Duodenal mucosa (tissue), 2 donors: ENCODE measurements at regions not wholly inside any gene's neighbourhood (a gene's known extent, or its start where the extent isn't known, plus 50 kb on each side); places are given as distances from the start of the nearest gene placed in this dataset.

Source experiments
- H3K27ac ChIP-seq: one replicate; pipeline ENCODE4 v1.7.0; 2013; ENCODE audit warnings: low read depth, low read length
- H3K27me3 ChIP-seq, 2 donors: one replicate each; pipeline ENCODE4 v1.7.0; 2013; ENCODE audit warnings: low read length in 2 of 2, control low read depth in 1 of 2; ENCODE audit not compliant: insufficient read depth in 2 of 2, control insufficient read depth in 1 of 2
- H3K36me3 ChIP-seq, 2 donors: one replicate each; pipeline ENCODE4 v1.7.0; 2013; ENCODE audit warnings: low read length in 2 of 2, control low read depth in 1 of 2; ENCODE audit not compliant: insufficient read depth in 2 of 2, control insufficient read depth in 1 of 2
- H3K4me1 ChIP-seq, 2 donors: one replicate each; pipeline ENCODE4 v1.7.0; 2013; ENCODE audit warnings: low read length in 2 of 2, control low read depth in 1 of 2; ENCODE audit not compliant: insufficient read depth in 2 of 2, control insufficient read depth in 1 of 2
- H3K4me3 ChIP-seq, 2 donors: one replicate each; pipeline ENCODE4 v1.7.0; 2013; ENCODE audit warnings: low read length in 2 of 2, low read depth in 1 of 2
- H3K9ac ChIP-seq, 2 donors: one replicate each; pipeline ENCODE4 v1.7.0; 2013; ENCODE audit warnings: low read length in 2 of 2, low read depth in 1 of 2
- H3K9me3 ChIP-seq, 2 donors: one replicate each; pipeline ENCODE4 v1.7.0; 2013; ENCODE audit warnings: low read length in 2 of 2, control low read depth in 1 of 2; ENCODE audit not compliant: control insufficient read depth in 1 of 2

- Histone ChIP-seq H3K9me3 (no peaks in the 10 kb centered on the region), H3K9ac (no peak overlapping the region), H3K36me3 (no peaks in the 10 kb centered on the region), H3K4me3 (no peak overlapping the region), H3K4me1 (no peaks in the 10 kb centered on the region), H3K27ac (no peak overlapping the region), H3K27me3 (no peaks in the 10 kb centered on the region)
These were observed 424.2 kb upstream of the DCN start for GRCh38 chr12:91606662-91607377.

GRCh38 chr12:91604897-91605296, 422.3 kb upstream of the DCN start:
- H3K4me3 ChIP-seq: no peak overlapping the region
- no peaks in the 10 kb centered on the region for H3K36me3 ChIP-seq
- no peaks in the 10 kb centered on the region for H3K9me3 ChIP-seq
- no peaks in the 10 kb centered on the region for H3K4me1 ChIP-seq
- H3K27me3 ChIP-seq: no peaks in the 10 kb centered on the region
- no peak overlapping the region for H3K9ac ChIP-seq
- H3K27ac ChIP-seq: no peak overlapping the region

GRCh38 chr12:91603060-91603459, 420.4 kb upstream of the DCN start:
- Histone ChIP-seq H3K27ac (no peak overlapping the region), H3K36me3 (no peaks in the 10 kb centered on the region), H3K9me3 (no peaks in the 10 kb centered on the region), H3K4me3 (no peak overlapping the region), H3K4me1 (no peaks in the 10 kb centered on the region), H3K9ac (no peak overlapping the region), H3K27me3 (no peaks in the 10 kb centered on the region)

GRCh38 chr12:91601054-91601453, 418.4 kb upstream of the DCN start:
- no peaks in the 10 kb centered on the region for H3K4me1 ChIP-seq
- H3K4me3 ChIP-seq: no peak overlapping the region
- H3K36me3 ChIP-seq: no peaks in the 10 kb centered on the region
- no peaks in the 10 kb centered on the region for H3K9me3 ChIP-seq
- H3K9ac ChIP-seq: no peak overlapping the region
- H3K27me3 ChIP-seq: no peaks in the 10 kb centered on the region
- no peak overlapping the region for H3K27ac ChIP-seq

GRCh38 chr12:91594715-91595114, 412.1 kb upstream of the DCN start:
- no peaks in the 10 kb centered on the region for H3K27me3 ChIP-seq
- H3K4me1 ChIP-seq: no peaks in the 10 kb centered on the region

GRCh38 chr12:91591639-91591987, 409.0 kb upstream of the DCN start:
- Histone ChIP-seq H3K9ac (no peak overlapping the region), H3K4me1 (peaks cover 0 to 6% of the 10 kb centered on the region in 2 donors), H3K27ac (no peak overlapping the region), H3K9me3 (no peaks in the 10 kb centered on the region), H3K36me3 (no peaks in the 10 kb centered on the region), H3K27me3 (no peaks in the 10 kb centered on the region), H3K4me3 (no peak overlapping the region)

More at GRCh38 chr12:91594715-91595114, 412.1 kb upstream of the DCN start:
- Histone ChIP-seq H3K9me3 (no peaks in the 10 kb centered on the region), H3K9ac (no peak overlapping the region), H3K27ac (no peak overlapping the region), H3K36me3 (no peaks in the 10 kb centered on the region), H3K4me3 (no peak overlapping the region)

GRCh38 chr12:91590966-91591638, 408.5 kb upstream of the DCN start:
- Histone ChIP-seq H3K9me3 (no peaks in the 10 kb centered on the region), H3K27ac (no peak overlapping the region), H3K36me3 (no peaks in the 10 kb centered on the region), H3K27me3 (no peaks in the 10 kb centered on the region), H3K9ac (no peak overlapping the region), H3K4me3 (no peak overlapping the region), H3K4me1 (peaks cover 0 to 6% of the 10 kb centered on the region in 2 donors)

GRCh38 chr12:91588874-91589454, 406.3 kb upstream of the DCN start:
- H3K9me3 ChIP-seq: no peaks in the 10 kb centered on the region
- H3K36me3 ChIP-seq: no peaks in the 10 kb centered on the region
- H3K4me1 ChIP-seq: peaks cover 0 to 6% of the 10 kb centered on the region in 2 donors
- no peak overlapping the region for H3K4me3 ChIP-seq
- no peak overlapping the region for H3K9ac ChIP-seq
- H3K27ac ChIP-seq: no peak overlapping the region
- no peaks in the 10 kb centered on the region for H3K27me3 ChIP-seq

- Histone ChIP-seq H3K4me3 (no peak overlapping the region), H3K9ac (no peak overlapping the region), H3K4me1 (peaks cover 0 to 6% of the 10 kb centered on the region in 2 donors), H3K27ac (no peak overlapping the region), H3K27me3 (no peaks in the 10 kb centered on the region), H3K9me3 (no peaks in the 10 kb centered on the region), H3K36me3 (no peaks in the 10 kb centered on the region)
These were observed 403.4 kb upstream of the DCN start for GRCh38 chr12:91586015-91586414.

- Histone ChIP-seq H3K4me1 (no peaks in the 10 kb centered on the region), H3K36me3 (no peaks in the 10 kb centered on the region), H3K4me3 (no peak overlapping the region), H3K27me3 (no peaks in the 10 kb centered on the region), H3K9ac (no peak overlapping the region), H3K9me3 (no peaks in the 10 kb centered on the region), H3K27ac (no peak overlapping the region)
These were observed 400.2 kb upstream of the DCN start for GRCh38 chr12:91582811-91583210.
